ENCODE measurements at regions not wholly inside any gene's neighbourhood (a gene's known extent, or its start where the extent isn't known, plus 50 kb on each side); places are given as distances from the start of the nearest gene placed in this dataset.

DNA sequence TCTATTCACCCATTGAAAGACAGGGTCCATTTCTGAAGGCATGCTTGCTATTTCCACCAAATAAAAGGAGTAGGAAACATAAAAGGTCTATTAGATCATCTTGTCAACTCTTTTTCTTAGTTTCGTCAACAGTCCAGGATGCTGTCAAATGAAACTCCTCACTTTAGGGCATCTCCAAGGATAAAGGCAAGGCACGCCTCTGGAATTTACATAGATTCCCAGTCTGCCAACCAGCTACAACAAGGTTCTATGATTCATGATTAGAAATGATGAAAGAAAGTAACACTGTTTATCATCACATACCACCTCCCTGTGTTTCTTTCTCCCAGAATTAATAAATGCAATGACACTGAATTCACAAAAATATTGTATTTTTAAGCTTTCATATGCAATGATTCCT is 636.3 kb downstream of the LTN1 start:
- DNase-seq (ENCODE audit: insufficient read length, low spot score) (no peak), FAIRE-seq (no peak)
- TF ChIP-seq, protein P1, sequence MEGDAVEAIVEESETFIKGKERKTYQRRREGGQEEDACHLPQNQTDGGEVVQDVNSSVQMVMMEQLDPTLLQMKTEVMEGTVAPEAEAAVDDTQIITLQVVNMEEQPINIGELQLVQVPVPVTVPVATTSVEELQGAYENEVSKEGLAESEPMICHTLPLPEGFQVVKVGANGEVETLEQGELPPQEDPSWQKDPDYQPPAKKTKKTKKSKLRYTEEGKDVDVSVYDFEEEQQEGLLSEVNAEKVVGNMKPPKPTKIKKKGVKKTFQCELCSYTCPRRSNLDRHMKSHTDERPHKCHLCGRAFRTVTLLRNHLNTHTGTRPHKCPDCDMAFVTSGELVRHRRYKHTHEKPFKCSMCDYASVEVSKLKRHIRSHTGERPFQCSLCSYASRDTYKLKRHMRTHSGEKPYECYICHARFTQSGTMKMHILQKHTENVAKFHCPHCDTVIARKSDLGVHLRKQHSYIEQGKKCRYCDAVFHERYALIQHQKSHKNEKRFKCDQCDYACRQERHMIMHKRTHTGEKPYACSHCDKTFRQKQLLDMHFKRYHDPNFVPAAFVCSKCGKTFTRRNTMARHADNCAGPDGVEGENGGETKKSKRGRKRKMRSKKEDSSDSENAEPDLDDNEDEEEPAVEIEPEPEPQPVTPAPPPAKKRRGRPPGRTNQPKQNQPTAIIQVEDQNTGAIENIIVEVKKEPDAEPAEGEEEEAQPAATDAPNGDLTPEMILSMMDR (IDR thresholded peaks at IDR 0.05; ENCODE audit: insufficient read depth, missing control alignments), result no peak

DNA sequence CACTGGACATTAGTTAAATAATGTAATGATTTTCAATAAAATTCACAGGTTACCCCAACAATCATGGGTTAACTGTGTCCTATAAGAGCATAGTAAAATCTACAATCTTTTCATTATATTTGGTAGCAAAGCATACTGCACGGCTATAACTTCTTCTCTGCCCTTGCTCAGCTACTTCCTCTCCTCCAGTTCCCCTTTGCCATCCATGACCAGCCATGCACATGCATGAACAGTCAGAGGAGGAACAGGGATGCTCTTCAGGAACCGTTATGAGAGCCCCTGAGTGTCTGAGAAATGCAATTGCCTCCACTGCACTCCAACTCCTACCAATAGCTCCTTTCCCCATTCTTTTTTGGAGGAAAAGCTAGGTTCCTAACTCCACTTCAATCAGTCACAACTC is 646.7 kb downstream of the LTN1 start:
- TF ChIP-seq, protein P1 (IDR thresholded peaks at IDR 0.05; ENCODE audit: insufficient read depth, missing control alignments), result no peak
- no peak for FAIRE-seq

DNA sequence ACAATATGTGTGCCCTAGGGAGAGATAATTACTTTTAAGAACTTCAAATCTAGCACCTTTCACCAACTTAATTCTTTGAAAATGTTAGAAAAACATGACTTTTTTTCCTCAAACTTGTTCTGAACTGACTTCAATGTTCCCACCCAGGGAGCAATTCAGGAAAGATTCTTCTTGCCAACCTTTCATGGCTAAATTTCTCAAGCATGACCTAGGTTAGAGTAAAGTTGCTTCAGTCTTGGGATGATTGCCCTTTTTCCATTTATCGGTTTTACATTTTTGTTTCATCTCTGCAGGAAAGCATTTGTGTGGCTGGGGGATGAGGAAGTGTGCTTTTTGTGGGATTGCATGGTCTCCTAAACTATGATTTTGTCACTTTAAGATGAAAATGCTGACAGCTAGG is 647.7 kb downstream of the LTN1 start:
- DNase-seq (ENCODE audit: insufficient read length, low spot score) (no peak), FAIRE-seq (no peak)
- TF ChIP-seq, protein P1 (IDR thresholded peaks at IDR 0.05; ENCODE audit: insufficient read depth, missing control alignments), result no peak

More for the DNA sequence above, 646.7 kb downstream of the LTN1 start:
- DNase-seq (ENCODE audit: insufficient read length, low spot score), result no peak

DNA sequence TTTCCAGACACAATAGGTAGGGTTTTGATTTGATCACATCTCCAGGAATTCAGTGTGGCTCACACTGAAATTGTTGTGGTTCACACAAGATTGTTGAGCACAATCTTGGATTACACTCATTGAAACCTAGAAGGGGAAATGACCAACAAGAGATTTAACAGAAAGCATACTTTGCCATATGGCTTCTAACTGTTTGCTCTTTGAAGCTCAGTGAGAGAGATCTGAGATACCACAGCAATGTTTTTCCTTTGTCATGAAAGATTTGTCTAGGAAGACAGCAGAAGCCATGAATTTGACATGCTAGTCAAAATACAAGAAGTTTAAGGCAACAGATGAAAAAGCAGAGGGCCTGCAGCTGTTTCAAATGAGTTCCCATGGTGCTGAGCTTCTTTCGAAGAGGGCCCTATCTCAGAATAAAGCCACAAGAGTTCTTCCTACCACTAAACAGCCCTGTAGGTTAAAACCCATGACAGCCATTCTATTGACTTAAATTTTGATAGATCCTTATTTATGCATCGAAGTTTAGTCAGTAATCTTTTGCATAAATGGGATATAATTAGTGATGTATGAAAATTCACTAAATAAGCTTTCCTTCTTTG is 650.4 kb downstream of the LTN1 start:
- TF ChIP-seq, protein P1 (IDR thresholded peaks at IDR 0.05; ENCODE audit: insufficient read depth, missing control alignments), result no peak
- DNase-seq (ENCODE audit: insufficient read length, low spot score), result no peak
- no peak for FAIRE-seq

DNA sequence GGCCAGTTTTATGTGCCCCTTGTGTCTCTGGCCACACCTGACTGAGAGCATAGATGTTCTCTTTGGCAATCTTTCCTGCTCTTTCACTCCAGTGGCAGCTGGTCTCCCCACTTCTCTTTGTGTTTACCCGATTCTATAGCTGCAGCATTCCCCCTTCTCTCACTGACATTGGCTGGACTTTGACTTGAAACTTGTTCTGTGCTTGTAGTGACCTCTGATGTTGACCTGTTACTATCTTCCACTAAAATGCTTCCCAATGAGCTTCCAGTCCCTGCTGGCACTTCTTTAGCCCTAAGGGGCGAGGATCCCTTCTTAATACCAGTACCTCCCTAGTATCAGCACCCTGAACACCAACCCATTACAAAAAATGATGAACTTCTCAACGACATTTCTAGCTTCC is 653.3 kb downstream of the LTN1 start:
- DNase-seq (ENCODE audit: insufficient read length, low spot score) (no peak), FAIRE-seq (no peak)
- TF ChIP-seq, protein P1 (IDR thresholded peaks at IDR 0.05; ENCODE audit: insufficient read depth, missing control alignments), result no peak

DNA sequence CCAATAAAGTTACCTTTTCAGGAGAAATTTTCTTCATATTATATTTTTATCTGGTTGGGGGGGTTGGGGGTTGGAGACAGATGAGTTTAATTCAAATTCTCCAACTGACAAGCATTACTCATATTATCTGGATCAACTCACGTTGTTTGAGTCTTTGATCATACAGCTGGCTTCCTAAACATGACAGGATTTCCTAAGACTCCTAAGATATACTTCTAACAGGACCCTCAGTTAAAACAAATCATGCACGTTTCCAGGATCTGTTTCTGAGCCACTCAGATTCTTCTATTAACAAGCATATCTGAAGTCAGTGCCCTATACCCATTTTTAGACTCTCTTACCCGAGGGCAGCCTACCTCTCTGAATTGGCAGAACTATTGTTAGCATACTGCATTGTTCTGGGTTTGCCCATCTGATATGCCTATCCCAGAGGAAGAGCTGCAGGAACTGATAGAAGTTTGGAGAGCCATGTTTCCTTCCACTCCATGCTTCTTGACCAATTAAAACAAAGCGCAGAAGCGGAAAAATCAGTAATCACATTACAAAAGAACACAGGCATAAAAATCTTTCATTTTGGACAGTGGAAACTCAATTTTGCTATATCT is 653.9 kb downstream of the LTN1 start:
- FAIRE-seq (no peak), DNase-seq (ENCODE audit: insufficient read length, low spot score) (no peak)

DNA sequence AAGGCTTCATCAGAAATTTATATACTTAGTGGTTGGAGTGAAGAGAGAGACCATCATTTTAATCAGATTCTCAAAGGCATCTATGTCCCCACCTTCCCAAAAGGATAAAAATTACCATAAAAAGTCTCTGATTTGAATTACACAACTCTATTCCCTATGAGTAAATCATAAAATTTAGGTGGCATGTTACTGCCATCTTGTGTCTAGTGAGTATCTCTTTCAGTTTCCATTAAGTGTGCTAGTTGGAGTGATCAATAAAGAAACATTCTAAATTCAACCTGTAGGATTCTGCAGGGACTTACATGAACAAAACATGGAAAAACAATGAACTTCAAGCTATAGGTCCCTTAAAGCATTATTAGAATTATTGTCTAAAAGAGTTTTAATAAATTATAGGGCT is 655.4 kb downstream of the LTN1 start:
- TF ChIP-seq, protein P1 (IDR thresholded peaks at IDR 0.05; ENCODE audit: insufficient read depth, missing control alignments), result peak; percentile 10
- no peak for FAIRE-seq
- no peak for DNase-seq (ENCODE audit: insufficient read length, low spot score)

More for the DNA sequence above, 653.9 kb downstream of the LTN1 start:
- TF ChIP-seq, protein P1 (IDR thresholded peaks at IDR 0.05; ENCODE audit: insufficient read depth, missing control alignments), result no peak

Measured in D721Med (cell line).